B cell (primary cell): ENCODE measurements at regions not wholly inside any gene's neighbourhood (a gene's known extent, or its start where the extent isn't known, plus 50 kb on each side); places are given as distances from the start of the nearest gene placed in this dataset.

Experiments
- ATAC-seq: fragments of 200-7000 bp; cut with Tn5 transposase; one replicate; pipeline ENCODE4 v1.10.0; 2021; ENCODE audit warnings: low read depth, mild to moderate bottlenecking, moderate number of reproducible peaks, moderate library complexity
- CTCF ChIA-PET: fragments of 350-600 bp; sonication (Branson Sonifier 250); formaldehyde crosslinking; loops from one replicate; lab custom pipeline; 2021; ENCODE audit warnings: antibody characterized with exemption, inconsistent platforms; lab: Charles Lee
- POLR2A ChIA-PET: fragments of 350-600 bp; sonication (Branson Sonifier 250); formaldehyde crosslinking; loops from one replicate; lab custom pipeline; 2021; ENCODE audit warnings: antibody characterized with exemption; lab: Charles Lee
- DNase-seq: peaks from one replicate; pipeline ENCODE4 v3.0.0; 2013
- H2AFZ ChIP-seq: 2 replicates; pipeline ENCODE4 v1.6.1; 2012; ENCODE audit warnings: mild to moderate bottlenecking, low read depth, low read length; ENCODE audit not compliant: insufficient read depth, poor library complexity, severe bottlenecking
- H3K27ac ChIP-seq, 2 donors: 1 replicate in 1 of 2; 2 replicates in 1 of 2; pipeline ENCODE4 v1.5.1; 2012 to 2013; ENCODE audit warnings: low read length in 2 of 2, mild to moderate bottlenecking in 2 of 2, moderate library complexity in 1 of 2
- H3K27me3 ChIP-seq, 4 experiments: fragments of 200-600 bp in 1 of 4; sonication (generic) in 1 of 4; replicated peaks in 1 of 4; 1 replicate in 2 of 4; 2 replicates in 2 of 4; pipeline versions ENCODE4 v1.6.1 to v1.7.0; 2013 to 2016; ENCODE audit warnings: low read length in 3 of 4, mild to moderate bottlenecking in 2 of 4, mixed read lengths in 1 of 4, moderate library complexity in 1 of 4; ENCODE audit not compliant: insufficient read depth in 4 of 4, control insufficient read depth in 3 of 4; ENCODE audit errors: control extremely low read depth in 1 of 4
- H3K36me3 ChIP-seq, 2 experiments: replicated peaks in 1 of 2; 1 replicate in 1 of 2; 2 replicates in 1 of 2; pipeline versions ENCODE4 v1.6.1 to v1.7.1; 2013; ENCODE audit warnings: low read length in 1 of 2; ENCODE audit not compliant: insufficient read depth in 2 of 2, control insufficient read depth in 1 of 2; ENCODE audit errors: control extremely low read depth in 1 of 2, extremely low read depth in 1 of 2
- H3K4me1 ChIP-seq, 2 donors: fragments of 200-600 bp in 1 of 2; sonication (generic) in 1 of 2; 1 replicate in 1 of 2; 2 replicates in 1 of 2; pipeline versions ENCODE4 v1.5.1 to v1.6.1; 2013 to 2017; ENCODE audit warnings: low read length in 2 of 2; ENCODE audit not compliant: control insufficient read depth in 2 of 2, insufficient read depth in 2 of 2
- H3K4me2 ChIP-seq: replicated peaks from 2 replicates; pipeline ENCODE3; 2012; ENCODE audit warnings: mild to moderate bottlenecking, low read depth, low read length; ENCODE audit not compliant: poor library complexity, severe bottlenecking
- H3K4me3 ChIP-seq, 5 experiments: fragments of 200-600 bp in 1 of 5; sonication (generic) in 1 of 5; 1 replicate in 3 of 5; 2 replicates in 2 of 5; pipeline versions ENCODE4 v1.5.1 to v1.7.0; 2011 to 2016; ENCODE audit warnings: low read length in 4 of 5, mild to moderate bottlenecking in 4 of 5, low read depth in 2 of 5, control low read depth in 1 of 5, moderate library complexity in 1 of 5; ENCODE audit not compliant: insufficient read depth in 1 of 5; ENCODE audit errors: control extremely low read depth in 1 of 5, extremely low read depth in 1 of 5
- H3K79me2 ChIP-seq: fragments of 200-600 bp; sonication (generic); one replicate; pipeline ENCODE4 v1.6.0; 2016; ENCODE audit warnings: low read length; ENCODE audit not compliant: control insufficient read depth, insufficient read depth
- H3K9ac ChIP-seq: fragments of 200-600 bp; sonication (generic); 2 replicates; pipeline ENCODE4 v1.6.1; 2017; ENCODE audit warnings: mild to moderate bottlenecking, low read length, moderate library complexity
- H3K9me3 ChIP-seq, 3 donors: one replicate each; pipeline versions ENCODE4 v1.6.1 to v1.7.1; 2013; ENCODE audit warnings: low read length in 2 of 3; ENCODE audit not compliant: control insufficient read depth in 2 of 3, insufficient read depth in 1 of 3; ENCODE audit errors: control extremely low read depth in 1 of 3
- H4K20me1 ChIP-seq: 2 replicates; pipeline ENCODE4 v1.6.0; 2012; ENCODE audit warnings: mild to moderate bottlenecking, low read length; ENCODE audit not compliant: insufficient read depth, control insufficient read depth, poor library complexity, severe bottlenecking
- H3K27ac Mint-ChIP-seq: one replicate; pipeline ENCODE4 v1.8.0; 2021; ENCODE audit warnings: mixed read lengths
- H3K27me3 Mint-ChIP-seq: one replicate; pipeline ENCODE4 v1.8.0; 2021; ENCODE audit warnings: mixed read lengths
- H3K4me1 Mint-ChIP-seq: one replicate; pipeline ENCODE4 v1.8.0; 2021; ENCODE audit warnings: mixed read lengths
- H3K4me3 Mint-ChIP-seq: one replicate; pipeline ENCODE4 v1.8.0; 2021; ENCODE audit warnings: mixed read lengths
- H3K9me3 Mint-ChIP-seq: one replicate; pipeline ENCODE4 v1.8.0; 2022; ENCODE audit warnings: mixed read lengths; ENCODE audit not compliant: insufficient read depth
- EZH2 ChIP-seq: IDR thresholded peaks from 2 replicates; pipeline ENCODE4 v1.6.1; 2012; ENCODE audit warnings: borderline replicate concordance, low read depth, mild to moderate bottlenecking, moderate library complexity, low read length; ENCODE audit not compliant: insufficient read depth, poor library complexity, severe bottlenecking
- WGBS: methylation state at CpG from one replicate; pipeline ENCODE4 v1.1.5; 2013; ENCODE audit warnings: missing lambda C conversion rate; ENCODE audit not compliant: insufficient coverage; 5-methylcytosine and 5-hydroxymethylcytosine counted together
- intact Hi-C: fragments of 100-400 bp; cut with micrococcal nuclease; formaldehyde crosslinking; loops from one replicate; pipeline ENCODE4 v1.10.0; 2022
- TF ChIP-seq, protein P1 (sequence below): fragments of 200-600 bp; IDR thresholded peaks from one replicate; pipeline ENCODE4 v1.8.0; 2022; ENCODE audit warnings: antibody characterized with exemption, mild to moderate bottlenecking

DNA sequence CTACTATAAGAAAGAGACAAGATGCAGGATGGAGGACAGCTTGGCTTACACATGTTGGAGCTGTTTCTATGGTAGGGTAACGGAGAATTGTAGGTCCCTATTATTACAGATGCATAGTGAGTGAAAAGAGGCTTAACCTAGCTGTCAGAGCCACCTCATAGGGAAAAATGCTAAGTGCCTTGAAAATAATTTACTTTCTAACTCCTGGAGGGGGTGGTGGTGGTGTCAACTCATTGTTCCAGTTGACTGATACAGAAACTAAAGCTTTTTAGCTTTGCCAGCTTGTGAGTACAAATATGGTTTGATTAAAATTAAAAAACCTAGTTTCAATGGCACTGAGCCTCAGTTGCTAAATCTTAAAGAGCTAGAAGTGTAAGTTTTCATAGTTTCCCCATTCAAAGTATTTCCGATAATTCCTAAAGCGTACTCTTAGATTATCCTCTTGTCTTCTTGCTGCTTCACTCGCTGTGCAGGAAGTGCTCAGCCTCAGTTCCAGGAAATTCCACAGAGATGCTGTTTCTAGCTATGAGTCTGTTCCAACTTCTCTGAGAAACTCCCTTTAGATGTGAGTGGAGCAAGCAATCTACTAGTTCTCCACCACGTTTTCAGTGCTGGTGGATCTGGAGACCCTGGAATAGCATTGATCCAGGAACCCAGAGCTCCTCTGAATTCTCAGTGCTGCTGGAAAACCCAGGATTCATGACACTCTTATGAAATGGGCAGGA, 265.2 kb downstream of the DMAC1 start:
- no peak overlapping the region for H2AFZ ChIP-seq
- H3K4me1 ChIP-seq: no peaks in the 10 kb centered on the region
- TF ChIP-seq, protein P1, sequence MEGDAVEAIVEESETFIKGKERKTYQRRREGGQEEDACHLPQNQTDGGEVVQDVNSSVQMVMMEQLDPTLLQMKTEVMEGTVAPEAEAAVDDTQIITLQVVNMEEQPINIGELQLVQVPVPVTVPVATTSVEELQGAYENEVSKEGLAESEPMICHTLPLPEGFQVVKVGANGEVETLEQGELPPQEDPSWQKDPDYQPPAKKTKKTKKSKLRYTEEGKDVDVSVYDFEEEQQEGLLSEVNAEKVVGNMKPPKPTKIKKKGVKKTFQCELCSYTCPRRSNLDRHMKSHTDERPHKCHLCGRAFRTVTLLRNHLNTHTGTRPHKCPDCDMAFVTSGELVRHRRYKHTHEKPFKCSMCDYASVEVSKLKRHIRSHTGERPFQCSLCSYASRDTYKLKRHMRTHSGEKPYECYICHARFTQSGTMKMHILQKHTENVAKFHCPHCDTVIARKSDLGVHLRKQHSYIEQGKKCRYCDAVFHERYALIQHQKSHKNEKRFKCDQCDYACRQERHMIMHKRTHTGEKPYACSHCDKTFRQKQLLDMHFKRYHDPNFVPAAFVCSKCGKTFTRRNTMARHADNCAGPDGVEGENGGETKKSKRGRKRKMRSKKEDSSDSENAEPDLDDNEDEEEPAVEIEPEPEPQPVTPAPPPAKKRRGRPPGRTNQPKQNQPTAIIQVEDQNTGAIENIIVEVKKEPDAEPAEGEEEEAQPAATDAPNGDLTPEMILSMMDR: no peak
- TF ChIP-seq EZH2: no peak
- ChIA-PET CTCF (no interaction called here), POLR2A (no interaction called here)
- H4K20me1 ChIP-seq: no peaks in the 10 kb centered on the region
- no peak overlapping the region for H3K27ac Mint-ChIP-seq
- no peaks in the 10 kb centered on the region for H3K9me3 ChIP-seq
- peaks cover 16% of the 10 kb centered on the region for H3K27me3 Mint-ChIP-seq
- DNase-seq (no peak), ATAC-seq (no peak)
- no peaks in the 10 kb centered on the region for H3K9me3 Mint-ChIP-seq
- no peaks in the 10 kb centered on the region for H3K4me1 Mint-ChIP-seq
- H3K4me2 ChIP-seq: no peak overlapping the region
- H3K4me3 ChIP-seq: no peak overlapping the region
- no peaks in the 10 kb centered on the region for H3K79me2 ChIP-seq
- H3K36me3 ChIP-seq: no peaks in the 10 kb centered on the region
- WGBS: 60% methylated on average over 1 of the region's 5 CpGs
- no peak overlapping the region for H3K27ac ChIP-seq
- H3K27me3 ChIP-seq: peaks cover 0 to 7% (median 0%) of the 10 kb centered on the region in 4 experiments
- H3K4me3 Mint-ChIP-seq: no peak overlapping the region
- intact Hi-C loops: no loop called here
- no peak overlapping the region for H3K9ac ChIP-seq

DNA sequence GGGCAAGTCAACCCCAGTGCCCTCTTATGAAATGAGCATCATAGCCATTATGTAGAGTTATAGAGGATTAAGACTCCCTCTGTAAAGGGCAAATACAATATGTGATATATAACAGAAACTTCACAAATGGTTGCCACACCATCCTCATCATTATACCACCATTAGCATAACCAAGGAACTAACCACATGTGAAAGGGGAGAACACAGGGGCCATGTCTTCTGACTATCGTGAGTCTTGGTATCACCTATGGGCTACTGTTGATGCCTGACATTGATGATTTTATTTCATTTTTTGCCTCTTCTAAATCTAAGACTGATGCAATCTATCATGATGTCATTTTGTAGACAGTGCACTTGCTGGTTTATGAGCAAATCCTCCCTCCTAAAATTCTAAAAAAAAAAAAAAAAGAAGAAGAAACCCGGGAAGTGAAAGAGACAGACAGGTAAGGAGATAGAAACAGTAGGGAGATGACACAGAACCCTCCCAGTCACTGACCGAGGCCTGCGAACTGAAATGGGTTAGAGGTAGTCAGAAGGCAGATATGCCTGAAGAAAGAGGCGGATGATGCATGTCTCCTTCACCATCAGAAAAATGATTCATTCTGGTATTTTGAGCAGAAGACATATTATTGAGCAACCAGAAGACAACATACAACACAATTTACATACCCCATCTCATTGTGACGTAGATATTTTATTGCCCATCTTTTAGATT, 266.0 kb downstream of the DMAC1 start:
- TF ChIP-seq, protein P1: no peak
- no peak for TF ChIP-seq EZH2
- ATAC-seq: no peak
- H2AFZ ChIP-seq: no peak overlapping the region
- no peaks in the 10 kb centered on the region for H3K79me2 ChIP-seq
- H3K27me3 ChIP-seq: peaks cover 0 to 7% (median 0%) of the 10 kb centered on the region in 4 experiments
- no peak overlapping the region for H3K4me3 ChIP-seq
- Mint-ChIP-seq H3K4me3 (no peak overlapping the region), H3K27me3 (peaks cover 19% of the 10 kb centered on the region), H3K9me3 (no peaks in the 10 kb centered on the region), H3K27ac (no peak overlapping the region), H3K4me1 (no peaks in the 10 kb centered on the region)
- POLR2A ChIA-PET: no interaction called here
- no peaks in the 10 kb centered on the region for H3K36me3 ChIP-seq
- CTCF ChIA-PET: no interaction called here
- H3K4me1 ChIP-seq: no peaks in the 10 kb centered on the region
- 77% methylated on average over 2 of the region's 6 CpGs for WGBS
- no peak overlapping the region for H3K4me2 ChIP-seq
- no peaks in the 10 kb centered on the region for H3K9me3 ChIP-seq
- no peak overlapping the region for H3K27ac ChIP-seq
- no peak overlapping the region for H3K9ac ChIP-seq
- intact Hi-C loops: no loop called here
- no peaks in the 10 kb centered on the region for H4K20me1 ChIP-seq
- no peak for DNase-seq
